GM19395 (cell line): ENCODE measurements at regions not wholly inside any gene's neighbourhood (a gene's known extent, or its start where the extent isn't known, plus 50 kb on each side); places are given as distances from the start of the nearest gene placed in this dataset.
"Not testable (repeated sequence)": the region's sequence is repeated elsewhere in the genome, so short reads cannot be mapped to it uniquely, and the experiment has no call there.

Source experiments
- ATAC-seq: cut with Tn5 transposase; IDR thresholded peaks from one replicate; pipeline ENCODE4 v1.9.1; 2021; ENCODE audit warnings: mild to moderate bottlenecking, moderate library complexity; ENCODE audit not compliant: unreplicated experiment

- ATAC-seq, result no peak
Observed at GRCh38 chr3:75118779-75119178, 504.3 kb upstream of the CNTN3 start.

- no peak for ATAC-seq
Observed at GRCh38 chr3:75126556-75126955, 512.1 kb upstream of the CNTN3 start.

- no peak for ATAC-seq
Observed at GRCh38 chr3:75129101-75129500, 514.6 kb upstream of the CNTN3 start.

GRCh38 chr3:75136100-75136897 is 521.8 kb upstream of the CNTN3 start:
- no peak for ATAC-seq

DNA sequence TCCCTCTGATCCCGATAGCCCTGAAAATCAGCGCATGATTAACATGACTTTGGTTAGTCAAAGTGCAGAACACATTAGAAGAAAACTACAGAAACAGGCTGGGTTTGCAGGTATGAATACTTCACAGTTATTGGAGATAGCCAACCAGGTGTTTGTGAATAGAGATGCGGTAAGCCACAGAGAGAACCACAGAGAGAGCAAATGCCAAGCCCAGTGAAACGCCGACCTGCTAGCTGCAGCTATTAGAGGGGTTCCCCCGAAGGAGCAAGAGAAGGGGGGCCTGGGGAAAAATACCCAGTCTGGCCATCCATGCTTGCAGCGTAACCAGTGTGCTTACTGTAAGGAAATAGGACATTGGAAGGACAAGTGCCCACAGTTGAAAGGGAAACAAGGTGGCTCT is 523.9 kb upstream of the CNTN3 start:
- ATAC-seq, result no peak

DNA sequence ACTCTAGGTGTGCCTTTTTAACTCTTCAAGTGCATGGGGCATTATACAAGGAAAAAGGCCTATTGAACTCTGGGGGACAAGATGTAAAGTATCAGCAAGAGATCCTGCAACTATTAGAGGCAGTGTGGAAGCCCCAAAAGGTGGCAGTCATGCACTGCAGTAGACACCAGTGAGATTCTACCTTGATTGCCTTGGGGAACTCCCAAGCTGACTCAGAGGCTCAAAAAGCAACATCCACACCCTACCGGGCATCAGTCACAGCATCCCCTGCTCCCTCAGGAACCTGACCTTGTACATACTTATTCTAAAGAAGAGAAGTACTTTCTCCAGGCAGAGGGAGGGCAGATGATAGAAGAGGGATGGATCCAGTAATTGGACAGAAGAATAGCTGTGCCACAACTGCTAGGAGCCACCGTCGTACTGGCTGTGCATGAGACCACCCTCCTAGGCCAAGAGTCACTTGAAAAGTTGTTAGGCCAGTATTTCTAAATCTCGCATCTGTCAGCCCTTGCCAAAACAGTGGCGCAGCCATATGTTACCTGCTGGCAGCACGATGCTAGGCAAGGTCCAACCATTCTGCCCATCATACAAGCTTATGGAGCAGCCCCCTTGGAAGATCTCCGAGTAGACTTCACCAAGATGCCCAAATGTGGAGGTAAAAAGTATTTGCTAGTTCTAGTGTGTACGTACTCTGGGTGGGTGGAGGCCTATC is 523.1 kb upstream of the FRG2C start:
- no peak for ATAC-seq

- no peak for ATAC-seq
Observed at GRCh38 chr3:75144406-75144805, 519.7 kb upstream of the FRG2C start.

DNA sequence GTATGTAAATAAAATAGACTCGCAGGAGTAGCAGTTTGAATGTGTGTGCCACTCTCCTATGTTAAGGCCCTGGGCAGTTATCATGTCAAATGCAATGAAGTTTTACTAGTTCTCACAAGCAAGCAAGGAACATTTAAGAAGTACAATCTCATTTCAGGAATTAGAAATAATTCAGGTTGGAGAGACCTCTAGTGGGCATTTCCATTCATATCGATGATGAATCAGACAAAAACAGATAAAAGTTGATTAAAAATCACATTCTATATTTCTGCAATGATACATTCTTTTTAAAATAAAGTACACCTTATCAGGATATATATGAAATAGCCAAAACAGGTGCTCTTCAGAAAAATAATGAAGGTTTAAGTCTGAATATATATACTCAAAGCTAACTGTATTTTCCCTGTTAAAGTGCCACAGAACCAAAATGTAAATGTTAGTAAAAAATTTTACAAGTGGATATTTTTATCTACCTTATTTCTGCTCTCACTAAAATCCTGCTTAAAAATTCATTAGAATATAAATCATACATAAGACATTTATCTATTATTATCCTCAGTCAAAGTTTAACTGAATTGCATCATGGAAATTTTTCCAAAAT is 492.4 kb upstream of the FRG2C start:
- ATAC-seq, result no peak

- ATAC-seq, result no peak
Observed at GRCh38 chr3:75176937-75177336, 487.2 kb upstream of the FRG2C start.

DNA sequence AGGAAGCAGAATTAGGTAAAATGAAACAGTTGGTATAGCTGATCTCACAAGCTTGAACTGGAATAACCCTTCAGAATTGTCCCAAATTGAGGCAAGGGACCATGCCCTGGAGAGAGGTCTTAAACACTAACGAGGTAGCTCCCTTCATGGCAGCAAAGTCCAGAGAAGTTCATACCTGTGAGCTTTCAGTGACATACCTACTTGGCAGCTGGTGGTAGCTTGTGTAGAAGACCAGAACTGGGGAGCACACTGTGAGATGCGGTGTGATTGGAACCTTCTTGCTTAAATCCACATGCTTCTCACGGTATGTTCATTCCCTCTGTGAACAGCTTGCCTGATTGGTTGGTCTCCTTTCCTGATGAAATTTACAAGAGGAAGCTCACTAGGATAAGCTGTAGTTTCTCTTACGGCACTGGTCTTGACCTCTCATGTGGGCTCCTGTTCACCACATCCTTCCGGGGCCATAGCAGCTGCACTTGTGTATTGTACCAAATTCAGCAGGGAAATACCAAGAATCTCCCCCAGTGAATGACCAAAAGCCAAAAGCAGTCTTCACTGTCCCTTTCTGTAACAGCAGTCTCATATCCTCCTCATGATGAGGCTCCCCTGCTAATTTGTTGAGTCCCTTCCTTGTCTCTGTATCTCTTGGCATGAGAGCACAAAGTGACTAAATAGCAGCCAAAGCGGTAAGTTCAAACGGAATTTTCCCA is 483.7 kb upstream of the FRG2C start:
- peak; percentile 66 for ATAC-seq

- no peak for ATAC-seq
Observed at GRCh38 chr3:75180945-75181298, 483.2 kb upstream of the FRG2C start.

DNA sequence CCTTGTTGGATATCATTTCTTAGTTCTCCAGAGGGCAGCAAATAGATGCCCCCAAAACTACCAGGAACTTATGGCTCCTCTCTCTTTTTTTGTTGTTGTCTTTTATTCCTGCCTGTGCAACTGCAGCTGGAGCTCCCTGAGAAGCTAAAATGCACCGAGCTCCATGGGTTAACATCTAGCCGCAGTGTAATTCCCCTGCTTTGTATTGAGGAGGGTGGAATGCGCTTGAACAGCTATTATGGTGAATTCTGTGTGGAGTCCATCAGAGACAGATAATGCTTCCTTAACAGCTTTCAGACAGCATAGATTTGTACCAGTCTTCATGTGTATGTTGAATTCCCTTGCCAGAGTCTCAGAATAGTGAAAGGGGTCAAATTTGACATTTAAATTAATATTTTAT is 475.2 kb upstream of the FRG2C start:
- no peak for ATAC-seq

GRCh38 chr3:75192146-75192616 is 471.9 kb upstream of the FRG2C start:
- peak; percentile 89 for ATAC-seq

DNA sequence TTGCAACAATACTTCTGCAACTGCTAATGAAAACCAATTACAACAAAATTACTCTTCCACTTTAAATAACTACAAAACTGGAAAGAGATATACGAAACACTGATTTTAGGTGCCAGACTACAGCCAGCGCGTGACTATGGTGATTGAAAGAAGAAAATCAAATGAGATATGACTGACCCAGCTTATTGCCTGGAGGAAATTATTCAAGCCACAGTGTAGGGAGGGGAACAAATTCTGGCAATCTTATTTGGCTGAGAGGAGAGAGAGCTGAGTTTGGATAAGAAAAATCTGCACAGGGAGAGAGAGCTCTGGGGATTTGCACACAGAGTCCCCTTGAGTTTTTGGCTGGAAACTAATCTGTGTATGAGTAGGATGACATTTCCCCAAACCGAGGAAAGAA is 470.3 kb upstream of the FRG2C start:
- ATAC-seq, result no peak

GRCh38 chr3:75214332-75214731 is 449.8 kb upstream of the FRG2C start:
- ATAC-seq, result not testable (repeated sequence)

DNA sequence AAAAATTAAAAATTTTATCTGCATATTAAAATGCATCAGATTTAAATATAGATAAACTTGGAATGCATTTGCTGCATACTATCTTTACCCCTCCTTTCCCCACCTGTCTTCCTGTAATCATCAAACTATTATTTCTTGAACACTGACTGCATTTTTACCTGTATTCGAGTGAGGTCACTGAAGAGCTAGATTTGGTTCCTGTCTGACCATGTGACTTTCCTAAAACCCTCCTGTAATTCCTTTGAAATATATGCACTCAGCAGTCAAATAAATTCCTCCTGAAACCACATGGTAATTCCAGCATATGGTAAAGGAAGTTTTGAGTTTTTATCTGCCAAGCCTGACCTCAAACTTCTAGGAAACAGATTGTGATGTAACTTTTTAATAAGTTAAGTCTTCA is 445.6 kb upstream of the FRG2C start:
- no peak for ATAC-seq

DNA sequence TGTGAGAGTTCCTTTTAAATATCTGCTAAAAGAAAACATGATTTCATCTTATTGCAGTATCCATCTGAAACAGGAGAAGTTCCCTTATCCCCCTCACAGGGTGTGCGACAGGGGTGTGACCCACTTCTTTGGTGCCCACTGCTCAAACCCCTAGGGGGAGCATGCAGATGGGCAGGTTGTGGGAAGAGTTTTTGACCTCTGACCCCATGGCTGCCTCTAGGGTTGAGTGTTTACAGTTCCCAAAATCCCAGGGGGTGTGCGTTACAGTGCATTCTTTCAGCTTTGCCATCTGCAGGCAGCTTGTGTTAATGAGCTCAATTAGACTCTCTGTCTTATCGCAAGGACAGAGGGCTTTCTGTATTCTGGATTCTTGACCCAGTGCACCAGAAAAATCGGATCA is 443.2 kb upstream of the FRG2C start:
- ATAC-seq, result no peak

- no peak for ATAC-seq
Observed at GRCh38 chr3:75224412-75224811, 439.7 kb upstream of the FRG2C start.

- no peak for ATAC-seq
Observed at GRCh38 chr3:75232216-75232615, 431.9 kb upstream of the FRG2C start.

DNA sequence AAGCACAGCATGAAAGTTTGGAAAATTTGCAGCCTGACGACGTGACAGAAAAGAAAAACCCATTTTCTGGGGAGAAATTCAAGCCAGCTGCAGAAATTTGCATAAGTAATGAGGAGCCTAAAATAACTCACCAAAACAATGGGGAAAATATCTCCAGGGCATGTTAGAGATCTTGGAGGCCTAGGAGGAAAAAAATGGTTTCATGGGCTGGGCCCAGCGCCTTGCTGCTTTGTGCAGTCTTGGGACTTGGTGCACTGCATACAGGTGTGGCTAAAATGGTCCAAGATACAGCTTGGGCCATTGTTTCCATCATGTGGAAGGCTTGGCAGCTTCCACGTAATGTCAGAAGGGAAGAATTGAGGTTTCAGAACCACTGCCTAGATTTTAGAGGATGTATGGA is 428.5 kb upstream of the FRG2C start:
- ATAC-seq, result no peak

GRCh38 chr3:75237053-75237452 is 427.1 kb upstream of the FRG2C start:
- ATAC-seq, result no peak
